HCT116 (cell line): ENCODE measurements at regions not wholly inside any gene's neighbourhood (a gene's known extent, or its start where the extent isn't known, plus 50 kb on each side); places are given as distances from the start of the nearest gene placed in this dataset.

ENCODE experiments used
- CEBPB ChIP-seq: IDR thresholded peaks from 2 replicates; pipeline ENCODE4 v1.6.1; 2012; ENCODE audit warnings: low read depth
- CTCF ChIP-seq, 3 experiments: fragments of 200-600 bp in 1 of 3; sonication (generic) in 1 of 3; IDR thresholded peaks in 2 of 3; conservative IDR thresholded peaks in 1 of 3; 2 replicates each; pipeline ENCODE4 v1.5.1; 2012 to 2017; ENCODE audit warnings: low read depth in 2 of 3, low read length in 2 of 3, antibody characterized with exemption in 1 of 3, borderline replicate concordance in 1 of 3, control low read depth in 1 of 3, mild to moderate bottlenecking in 1 of 3, mixed read lengths in 1 of 3, mixed run types in 1 of 3, moderate library complexity in 1 of 3; ENCODE audit not compliant: insufficient read depth in 1 of 3
- EGR1 ChIP-seq: IDR thresholded peaks from 2 replicates; pipeline ENCODE4 v1.6.1; 2012; ENCODE audit warnings: low read depth
- EZH2 ChIP-seq: fragments of 200-600 bp; sonication (generic); IDR thresholded peaks from 2 replicates; pipeline ENCODE4 v1.6.1; 2017; ENCODE audit warnings: antibody characterized with exemption, mixed run types
- EZH2phosphoT487 ChIP-seq: fragments of 200-600 bp; IDR thresholded peaks from 2 replicates; pipeline ENCODE4 v1.6.1; 2018; ENCODE audit warnings: antibody characterized with exemption, borderline replicate concordance
- FOSL1 ChIP-seq: IDR thresholded peaks from 2 replicates; pipeline ENCODE4 v1.6.1; 2012; ENCODE audit warnings: low read depth
- JUND ChIP-seq: IDR thresholded peaks from 2 replicates; pipeline ENCODE4 v1.6.1; 2012
- POLR2A ChIP-seq: IDR thresholded peaks from 2 replicates; pipeline ENCODE4 v1.7.0; 2011; ENCODE audit warnings: borderline replicate concordance; ENCODE audit not compliant: insufficient read depth, insufficient read length; ENCODE audit errors: extremely low read depth
- POLR2AphosphoS5 ChIP-seq: IDR thresholded peaks from 2 replicates; pipeline ENCODE4 v1.6.1; 2011; ENCODE audit warnings: mild to moderate bottlenecking, low read depth, low read length, moderate library complexity
- RAD21 ChIP-seq: IDR thresholded peaks from 2 replicates; pipeline ENCODE4 v1.6.1; 2012; ENCODE audit warnings: low read depth, mild to moderate bottlenecking
- SP1 ChIP-seq: IDR thresholded peaks from 2 replicates; pipeline ENCODE4 v1.6.1; 2012; ENCODE audit warnings: low read depth
- SRF ChIP-seq: IDR thresholded peaks from 2 replicates; pipeline ENCODE4 v1.6.1; 2012; ENCODE audit warnings: low read depth
- ZBTB33 ChIP-seq: IDR thresholded peaks from 2 replicates; pipeline ENCODE4 v1.6.1; 2011; ENCODE audit warnings: mild to moderate bottlenecking, low read length, moderate library complexity; ENCODE audit not compliant: insufficient replicate concordance; ENCODE audit errors: extremely low read depth
- ZNF274 ChIP-seq: fragments of 200-500 bp; sonication (Bioruptor generic); IDR thresholded peaks from 2 replicates; pipeline ENCODE4 v1.6.1; 2014; ENCODE audit warnings: mild to moderate bottlenecking, low read depth, low read length, inconsistent platforms

GRCh38 chr10:55214608-55215007 lies 413.6 kb upstream of the PCDH15 start:
- TF ChIP-seq CTCF (IDR thresholded peaks at IDR 0.05 in 2 of 3, conservative IDR thresholded peaks at IDR 0.05 in 1 of 3; ENCODE audit: borderline replicate concordance in 1 of 3, insufficient read depth in 1 of 3, low read depth in 2 of 3, low read length in 2 of 3) = no peak
- no peak for TF ChIP-seq POLR2A
- TF ChIP-seq SP1 = no peak
- TF ChIP-seq ZNF274 = no peak
- no peak for TF ChIP-seq JUND
- TF ChIP-seq EGR1 = no peak
- TF ChIP-seq RAD21 = no peak
- no peak for TF ChIP-seq POLR2AphosphoS5
- TF ChIP-seq EZH2 = no peak
- TF ChIP-seq EZH2phosphoT487 = no peak
- no peak for TF ChIP-seq CEBPB
- TF ChIP-seq SRF = no peak
- TF ChIP-seq ZBTB33 = no peak
- TF ChIP-seq FOSL1 = no peak
